ENCODE measurements at regions not wholly inside any gene's neighbourhood (a gene's known extent, or its start where the extent isn't known, plus 50 kb on each side); places are given as distances from the start of the nearest gene placed in this dataset.

GRCh38 chr5:9958914-9959313 is 290.8 kb downstream of the ATPSCKMT start (continued):
- TF ChIP-seq SRF (IDR thresholded peaks at IDR 0.05; ENCODE audit: low read depth, low read length) (no peak), POLR2A (IDR thresholded peaks at IDR 0.05; ENCODE audit: control extremely low read depth in 1 of 2, low read depth in 2 of 2, low read length in 2 of 2) (no peak), KDM4A (IDR thresholded peaks at IDR 0.05; ENCODE audit: low read depth, low read length, severe bottlenecking) (no peak), SIX5 (IDR thresholded peaks at IDR 0.05; ENCODE audit: low read depth, low read length) (no peak)
